ENCODE measurements at regions not wholly inside any gene's neighbourhood (a gene's known extent, or its start where the extent isn't known, plus 50 kb on each side); places are given as distances from the start of the nearest gene placed in this dataset.

- Histone ChIP-seq H4K20me1 (ENCODE audit: insufficient read depth) (no peaks in the 10 kb centered on the region), H3K79me2 (ENCODE audit: insufficient read depth) (no peaks in the 10 kb centered on the region), H3K9me2 (no peaks in the 10 kb centered on the region), H3F3A (replicated peaks; ENCODE audit: insufficient read depth) (no peaks in the 10 kb centered on the region), H3K36me3 (replicated peaks in 1 of 2; ENCODE audit: control insufficient read depth in 1 of 2, insufficient read depth in 2 of 2, low read length in 1 of 2) (no peaks in the 10 kb centered on the region), H3K9me3 (no peaks in the 10 kb centered on the region), H3K27me3 (ENCODE audit: insufficient read depth) (no peaks in the 10 kb centered on the region), H3K27ac (ENCODE audit: low read depth in 2 of 2, low read length in 1 of 2) (no peak overlapping the region), H3K4me2 (no peak overlapping the region), H2AFZ (ENCODE audit: low read depth) (no peak overlapping the region), H3K4me1 (ENCODE audit: control insufficient read depth in 1 of 2, insufficient read depth in 2 of 2, low read depth in 1 of 2, low read length in 1 of 2) (peaks cover 5 to 7% of the 10 kb centered on the region in 2 experiments; a peak in 3 of 4 replicates), H3K4me3 (ENCODE audit: low read depth in 2 of 2, low read length in 1 of 2) (no peak overlapping the region), H3K9ac (no peak overlapping the region)
- TF ChIP-seq TCF12 (IDR thresholded peaks at IDR 0.05) (no peak), IRF3 (IDR thresholded peaks at IDR 0.05; ENCODE audit: low read depth, low read length) (no peak), RXRA (IDR thresholded peaks at IDR 0.05; ENCODE audit: borderline replicate concordance, low read depth) (no peak), GATA2 (CRISPR knock-in tag; IDR thresholded peaks at IDR 0.05) (no peak), USF2 (IDR thresholded peaks at IDR 0.05; ENCODE audit: borderline replicate concordance, low read depth, low read length) (no peak), POLR2AphosphoS5 (IDR thresholded peaks at IDR 0.05; ENCODE audit: low read depth, low read length) (no peak), NRF1 (IDR thresholded peaks at IDR 0.05; ENCODE audit: low read depth, low read length) (no peak), USF1 (IDR thresholded peaks at IDR 0.05; ENCODE audit: borderline replicate concordance, low read depth) (no peak), CTCF (IDR thresholded peaks at IDR 0.05) (no peak), RCOR1 (IDR thresholded peaks at IDR 0.05; ENCODE audit: low read length) (no peak), TAF1 (IDR thresholded peaks at IDR 0.05; ENCODE audit: borderline replicate concordance, low read depth, low read length) (no peak), JUND (IDR thresholded peaks at IDR 0.05) (no peak)
- ChIA-PET CTCF (no interaction called here), POLR2A (no interaction called here)
- DNase-seq = no peak
- WGBS (ENCODE audit: low lambda C conversion rate) = 87% methylated on average over 6 of the region's 6 CpGs
These were observed 488.3 kb downstream of the SPRY1 start for GRCh38 chr4:123884922-123885321.

GRCh38 chr4:123889507-123889906 is 492.9 kb downstream of the SPRY1 start:
- H3F3A ChIP-seq (replicated peaks; ENCODE audit: insufficient read depth) = peaks cover 26% of the 10 kb centered on the region
- H3K27me3 ChIP-seq (ENCODE audit: insufficient read depth) = no peaks in the 10 kb centered on the region
- H3K27ac ChIP-seq (ENCODE audit: low read depth in 2 of 2, low read length in 1 of 2) = peak overlapping the region; percentile 40 to 76; a peak in 3 of 4 replicates
- H3K9me3 ChIP-seq = no peaks in the 10 kb centered on the region
- H3K4me1 ChIP-seq (ENCODE audit: control insufficient read depth in 1 of 2, insufficient read depth in 2 of 2, low read depth in 1 of 2, low read length in 1 of 2) = peaks cover 31 to 35% of the 10 kb centered on the region in 2 experiments; a peak in 3 of 4 replicates
- H3K9ac ChIP-seq = no peak overlapping the region
- CTCF ChIA-PET = no interaction called here
- no peak overlapping the region for H3K4me2 ChIP-seq
- POLR2A ChIA-PET = no interaction called here
- no peak overlapping the region for H3K4me3 ChIP-seq (ENCODE audit: low read depth in 2 of 2, low read length in 1 of 2)
- no peaks in the 10 kb centered on the region for H4K20me1 ChIP-seq (ENCODE audit: insufficient read depth)
- peak; percentile 21 for DNase-seq
- H2AFZ ChIP-seq (ENCODE audit: low read depth) = no peak overlapping the region
- H3K9me2 ChIP-seq = no peaks in the 10 kb centered on the region
- no peaks in the 10 kb centered on the region for H3K79me2 ChIP-seq (ENCODE audit: insufficient read depth)
- WGBS (ENCODE audit: low lambda C conversion rate) = 41% methylated on average over 1 of the region's 1 CpG
- no peaks in the 10 kb centered on the region for H3K36me3 ChIP-seq (replicated peaks in 1 of 2; ENCODE audit: control insufficient read depth in 1 of 2, insufficient read depth in 2 of 2, low read length in 1 of 2)
- TF ChIP-seq NRF1 (IDR thresholded peaks at IDR 0.05; ENCODE audit: low read depth, low read length) = no peak
- peak; percentile 79 for TF ChIP-seq TEAD4 (IDR thresholded peaks at IDR 0.05; ENCODE audit: borderline replicate concordance, insufficient read depth)
- TF ChIP-seq RCOR1 (IDR thresholded peaks at IDR 0.05; ENCODE audit: low read length) = peak; percentile 96
- TF ChIP-seq TAF1 (IDR thresholded peaks at IDR 0.05; ENCODE audit: borderline replicate concordance, low read depth, low read length) = no peak
- TF ChIP-seq FOXM1 (IDR thresholded peaks at IDR 0.05; ENCODE audit: low read depth) = peak; percentile 68
- peak; percentile 47; the same call in 1 of the 2 replicates for TF ChIP-seq ZBTB33 (IDR thresholded peaks at IDR 0.05; ENCODE audit: borderline replicate concordance, low read depth)
- TF ChIP-seq YY1 (IDR thresholded peaks at IDR 0.05; ENCODE audit: low read depth) = no peak
- TF ChIP-seq ELF1 (IDR thresholded peaks at IDR 0.05) = no peak
- no peak for TF ChIP-seq MEF2A (IDR thresholded peaks at IDR 0.05; ENCODE audit: borderline replicate concordance, low read depth)
- no peak for TF ChIP-seq MAX (IDR thresholded peaks at IDR 0.05; ENCODE audit: low read depth)
- no peak for TF ChIP-seq SMC3 (IDR thresholded peaks at IDR 0.05; ENCODE audit: low read depth, low read length)
- no peak for TF ChIP-seq USF2 (IDR thresholded peaks at IDR 0.05; ENCODE audit: borderline replicate concordance, low read depth, low read length)

Data from SK-N-SH (cell line).